Vagina (tissue), 2 donors: ENCODE measurements at regions not wholly inside any gene's neighbourhood (a gene's known extent, or its start where the extent isn't known, plus 50 kb on each side); places are given as distances from the start of the nearest gene placed in this dataset.

ENCODE experiments used
- POLR2A ChIP-seq, 2 donors: fragments of 450-650 bp; IDR thresholded peaks; one replicate each; pipeline ENCODE4 v1.6.1; 2017; ENCODE audit warnings: antibody characterized with exemption in 2 of 2, mild to moderate bottlenecking in 2 of 2, moderate library complexity in 2 of 2
- POLR2AphosphoS5 ChIP-seq, 2 donors: sonication (generic); formaldehyde crosslinking; IDR thresholded peaks; one replicate each; pipeline ENCODE4 v1.9.0; 2017; ENCODE audit warnings: antibody characterized with exemption in 2 of 2, mild to moderate bottlenecking in 2 of 2, low read depth in 1 of 2; ENCODE audit not compliant: insufficient read depth in 1 of 2
- TF ChIP-seq, protein P1 (sequence below), 3 experiments: fragments of 450-650 bp in 2 of 3; fragments of 200-600 bp in 1 of 3; sonication (generic) in 1 of 3; IDR thresholded peaks; one replicate each; pipeline ENCODE4 v1.5.1; 2017 to 2019; ENCODE audit warnings: antibody characterized with exemption in 3 of 3, mild to moderate bottlenecking in 2 of 3, moderate library complexity in 2 of 3

DNA sequence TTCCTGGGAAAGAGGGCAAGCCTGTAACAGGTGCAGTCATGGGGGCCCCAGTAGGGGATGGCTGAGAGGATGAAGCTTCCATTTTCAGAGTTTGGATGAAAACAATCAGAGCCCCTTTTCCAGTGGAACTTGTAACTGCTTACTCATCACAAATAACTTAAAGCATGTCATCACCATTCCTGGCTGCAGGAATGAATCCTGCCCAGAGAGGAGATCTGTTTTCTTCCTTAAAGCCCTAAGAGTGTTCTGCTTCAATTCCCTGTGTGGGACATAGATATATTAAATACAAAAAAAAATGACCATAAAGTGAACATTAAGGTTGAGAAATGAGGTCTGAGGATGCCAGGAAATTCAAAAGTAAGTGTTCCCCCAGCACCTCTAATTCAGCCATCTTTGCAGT, 183.4 kb upstream of the MEIS1 start:
- TF ChIP-seq, protein P1, sequence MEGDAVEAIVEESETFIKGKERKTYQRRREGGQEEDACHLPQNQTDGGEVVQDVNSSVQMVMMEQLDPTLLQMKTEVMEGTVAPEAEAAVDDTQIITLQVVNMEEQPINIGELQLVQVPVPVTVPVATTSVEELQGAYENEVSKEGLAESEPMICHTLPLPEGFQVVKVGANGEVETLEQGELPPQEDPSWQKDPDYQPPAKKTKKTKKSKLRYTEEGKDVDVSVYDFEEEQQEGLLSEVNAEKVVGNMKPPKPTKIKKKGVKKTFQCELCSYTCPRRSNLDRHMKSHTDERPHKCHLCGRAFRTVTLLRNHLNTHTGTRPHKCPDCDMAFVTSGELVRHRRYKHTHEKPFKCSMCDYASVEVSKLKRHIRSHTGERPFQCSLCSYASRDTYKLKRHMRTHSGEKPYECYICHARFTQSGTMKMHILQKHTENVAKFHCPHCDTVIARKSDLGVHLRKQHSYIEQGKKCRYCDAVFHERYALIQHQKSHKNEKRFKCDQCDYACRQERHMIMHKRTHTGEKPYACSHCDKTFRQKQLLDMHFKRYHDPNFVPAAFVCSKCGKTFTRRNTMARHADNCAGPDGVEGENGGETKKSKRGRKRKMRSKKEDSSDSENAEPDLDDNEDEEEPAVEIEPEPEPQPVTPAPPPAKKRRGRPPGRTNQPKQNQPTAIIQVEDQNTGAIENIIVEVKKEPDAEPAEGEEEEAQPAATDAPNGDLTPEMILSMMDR (IDR thresholded peaks at IDR 0.05): no peak
- TF ChIP-seq POLR2AphosphoS5 (IDR thresholded peaks at IDR 0.05; ENCODE audit: insufficient read depth in 1 of 2, low read depth in 1 of 2) (no peak), POLR2A (IDR thresholded peaks at IDR 0.05) (no peak)
